ENCODE measurements at regions not wholly inside any gene's neighbourhood (a gene's known extent, or its start where the extent isn't known, plus 50 kb on each side); places are given as distances from the start of the nearest gene placed in this dataset.

DNA sequence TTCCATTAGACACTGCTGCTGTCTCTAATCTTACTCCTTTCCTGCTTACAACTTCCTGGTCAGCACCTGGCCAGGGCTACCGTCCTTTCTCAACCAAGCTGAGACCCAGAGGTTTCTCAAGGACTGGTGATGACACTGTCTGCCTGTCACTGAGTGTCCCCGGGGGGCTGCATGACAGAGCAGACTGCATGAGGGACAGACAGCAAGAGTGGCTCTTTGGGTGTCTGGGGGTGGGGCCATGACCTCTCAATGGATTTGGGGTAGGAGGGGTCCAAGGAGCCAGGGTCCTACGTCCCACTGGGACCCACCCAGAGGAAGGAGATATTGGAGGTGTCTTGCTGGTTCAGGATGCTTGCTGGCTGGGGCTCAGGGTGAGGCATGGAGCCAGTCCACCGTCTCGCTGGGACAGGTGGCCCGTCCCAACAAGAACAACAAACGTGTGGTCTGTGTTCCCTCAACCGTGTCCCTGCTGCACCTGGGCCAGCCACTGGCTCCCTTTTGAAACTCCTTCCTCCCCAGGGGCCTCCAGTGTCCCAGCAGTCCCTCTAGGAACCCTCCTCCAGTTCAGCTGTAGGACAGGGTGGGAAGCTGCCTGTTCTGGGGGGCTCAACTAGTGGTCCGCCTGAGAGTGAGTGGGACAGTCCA, 344.6 kb upstream of the AJAP1 start:
- H4K20me1 ChIP-seq (ENCODE audit: insufficient read depth, low read length) = no peaks in the 10 kb centered on the region
- H3K56ac ChIP-seq (ENCODE audit: extremely low read depth, insufficient read depth, low read length) = no peak overlapping the region
- no peak overlapping the region for H3K4me3 ChIP-seq (ENCODE audit: insufficient read depth, low read depth, low read length)
- ChIA-PET POLR2A (ENCODE audit: unreplicated experiment) (no interaction called here), CTCF (no interaction called here)
- no peak overlapping the region for H2AK5ac ChIP-seq (ENCODE audit: low read depth, low read length)
- intact Hi-C loops (cut with micrococcal nuclease) = no loop called here
- no peak overlapping the region for H3K23ac ChIP-seq (ENCODE audit: low read depth, low read length)
- H2BK15ac ChIP-seq (ENCODE audit: low read depth, low read length) = no peak overlapping the region
- BruUV-seq (replicated peaks) = no TSS peak
- no peak overlapping the region for H3K4ac ChIP-seq (ENCODE audit: low read depth, low read length)
- no peak overlapping the region for H2AFZ ChIP-seq (replicated peaks; ENCODE audit: low read length, poor library complexity)
- no peaks in the 10 kb centered on the region for H3K36me3 ChIP-seq (ENCODE audit: control insufficient read depth, insufficient read depth, low read length)
- ATAC-seq (ENCODE audit: low read depth) (no peak), DNase-seq (no peak)
- no peak overlapping the region for H3K14ac ChIP-seq (replicated peaks; ENCODE audit: low read depth, low read length)
- no peak overlapping the region for H4K91ac ChIP-seq (ENCODE audit: insufficient read depth, low read depth, low read length)
- no peaks in the 10 kb centered on the region for H3K9me1 ChIP-seq (ENCODE audit: insufficient read depth, low read length)
- H4K8ac ChIP-seq (ENCODE audit: low read depth in 2 of 2, low read length in 2 of 2) = no peak overlapping the region
- in situ Hi-C loops (cut with MboI; ENCODE audit: low sequenced_read_pairs) = no loop called here
- H2BK120ac ChIP-seq (ENCODE audit: low read depth, low read length) = no peak overlapping the region
- H4K5ac ChIP-seq (ENCODE audit: low read depth, low read length) = no peak overlapping the region
- H3K27me3 ChIP-seq (ENCODE audit: control insufficient read depth, insufficient read depth, low read length) = no peaks in the 10 kb centered on the region
- no peaks in the 10 kb centered on the region for H3K79me1 ChIP-seq (ENCODE audit: low read depth in 1 of 2, low read length in 2 of 2)
- H3K9ac ChIP-seq (ENCODE audit: low read depth, low read length) = no peak overlapping the region
- H3K9me3 ChIP-seq (ENCODE audit: control insufficient read depth, insufficient read depth, low read length) = peaks cover 45% of the 10 kb centered on the region
- no peak overlapping the region for H3K4me2 ChIP-seq (ENCODE audit: low read depth, low read length)
- no peak for TF ChIP-seq SMC3 (IDR thresholded peaks at IDR 0.05; ENCODE audit: low read depth, low read length)
- no peak for TF ChIP-seq NFE2L2 (IDR thresholded peaks at IDR 0.05; ENCODE audit: low read depth, low read length)
- TF ChIP-seq FOS (IDR thresholded peaks at IDR 0.05; ENCODE audit: low read depth, low read length) = no peak
- no peak for TF ChIP-seq MAFK (IDR thresholded peaks at IDR 0.05; ENCODE audit: low read depth, low read length)
- no peak for TF ChIP-seq POLR2A (IDR thresholded peaks at IDR 0.05; ENCODE audit: low read depth, low read length)
- TF ChIP-seq, protein P1, sequence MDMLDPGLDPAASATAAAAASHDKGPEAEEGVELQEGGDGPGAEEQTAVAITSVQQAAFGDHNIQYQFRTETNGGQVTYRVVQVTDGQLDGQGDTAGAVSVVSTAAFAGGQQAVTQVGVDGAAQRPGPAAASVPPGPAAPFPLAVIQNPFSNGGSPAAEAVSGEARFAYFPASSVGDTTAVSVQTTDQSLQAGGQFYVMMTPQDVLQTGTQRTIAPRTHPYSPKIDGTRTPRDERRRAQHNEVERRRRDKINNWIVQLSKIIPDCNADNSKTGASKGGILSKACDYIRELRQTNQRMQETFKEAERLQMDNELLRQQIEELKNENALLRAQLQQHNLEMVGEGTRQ (IDR thresholded peaks at IDR 0.05; ENCODE audit: low read depth, low read length) = no peak
- TF ChIP-seq BHLHE40 (IDR thresholded peaks at IDR 0.05; ENCODE audit: low read depth, low read length) = no peak
- TF ChIP-seq, protein P2, sequence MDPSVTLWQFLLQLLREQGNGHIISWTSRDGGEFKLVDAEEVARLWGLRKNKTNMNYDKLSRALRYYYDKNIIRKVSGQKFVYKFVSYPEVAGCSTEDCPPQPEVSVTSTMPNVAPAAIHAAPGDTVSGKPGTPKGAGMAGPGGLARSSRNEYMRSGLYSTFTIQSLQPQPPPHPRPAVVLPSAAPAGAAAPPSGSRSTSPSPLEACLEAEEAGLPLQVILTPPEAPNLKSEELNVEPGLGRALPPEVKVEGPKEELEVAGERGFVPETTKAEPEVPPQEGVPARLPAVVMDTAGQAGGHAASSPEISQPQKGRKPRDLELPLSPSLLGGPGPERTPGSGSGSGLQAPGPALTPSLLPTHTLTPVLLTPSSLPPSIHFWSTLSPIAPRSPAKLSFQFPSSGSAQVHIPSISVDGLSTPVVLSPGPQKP (IDR thresholded peaks at IDR 0.05; ENCODE audit: borderline replicate concordance, low read depth, low read length) = no peak
- no peak for TF ChIP-seq CEBPB (IDR thresholded peaks at IDR 0.05; ENCODE audit: low read depth, low read length)
- TF ChIP-seq CHD1 (IDR thresholded peaks at IDR 0.05; ENCODE audit: low read depth, low read length) = no peak
- no peak for TF ChIP-seq MXI1 (IDR thresholded peaks at IDR 0.05; ENCODE audit: borderline replicate concordance, low read depth, low read length)
- TF ChIP-seq MAZ (IDR thresholded peaks at IDR 0.05; ENCODE audit: borderline replicate concordance, low read depth, low read length) = no peak
- TF ChIP-seq, protein P3, sequence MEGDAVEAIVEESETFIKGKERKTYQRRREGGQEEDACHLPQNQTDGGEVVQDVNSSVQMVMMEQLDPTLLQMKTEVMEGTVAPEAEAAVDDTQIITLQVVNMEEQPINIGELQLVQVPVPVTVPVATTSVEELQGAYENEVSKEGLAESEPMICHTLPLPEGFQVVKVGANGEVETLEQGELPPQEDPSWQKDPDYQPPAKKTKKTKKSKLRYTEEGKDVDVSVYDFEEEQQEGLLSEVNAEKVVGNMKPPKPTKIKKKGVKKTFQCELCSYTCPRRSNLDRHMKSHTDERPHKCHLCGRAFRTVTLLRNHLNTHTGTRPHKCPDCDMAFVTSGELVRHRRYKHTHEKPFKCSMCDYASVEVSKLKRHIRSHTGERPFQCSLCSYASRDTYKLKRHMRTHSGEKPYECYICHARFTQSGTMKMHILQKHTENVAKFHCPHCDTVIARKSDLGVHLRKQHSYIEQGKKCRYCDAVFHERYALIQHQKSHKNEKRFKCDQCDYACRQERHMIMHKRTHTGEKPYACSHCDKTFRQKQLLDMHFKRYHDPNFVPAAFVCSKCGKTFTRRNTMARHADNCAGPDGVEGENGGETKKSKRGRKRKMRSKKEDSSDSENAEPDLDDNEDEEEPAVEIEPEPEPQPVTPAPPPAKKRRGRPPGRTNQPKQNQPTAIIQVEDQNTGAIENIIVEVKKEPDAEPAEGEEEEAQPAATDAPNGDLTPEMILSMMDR (conservative IDR thresholded peaks at IDR 0.05; ENCODE audit: low read depth, low read length) = no peak
- no peak for TF ChIP-seq RAD21 (IDR thresholded peaks at IDR 0.05; ENCODE audit: low read length)
- TF ChIP-seq RFX5 (IDR thresholded peaks at IDR 0.05; ENCODE audit: low read depth, low read length) = no peak
- no peaks in the 10 kb centered on the region for H3K4me1 ChIP-seq (ENCODE audit: control insufficient read depth, insufficient read depth, low read length)
- no peak overlapping the region for H3K18ac ChIP-seq (ENCODE audit: low read depth, low read length)
- no peak overlapping the region for H3K27ac ChIP-seq (ENCODE audit: insufficient read depth, low read length)
- no peak overlapping the region for H2BK20ac ChIP-seq (ENCODE audit: low read depth, low read length)
- H2BK5ac ChIP-seq (ENCODE audit: low read depth, low read length, poor library complexity, severe bottlenecking) = no peak overlapping the region
- WGBS, 2 experiments (ENCODE audit: extremely low coverage in 2 of 2, insufficient read length in 1 of 2) = 40% methylated on average over 2 of the region's 9 CpGs; no CpG with 5 or more reads in 1 of the 2 experiments
- dilution Hi-C loops (cut with HindIII; ENCODE audit: low sequenced_read_pairs, unreplicated experiment) = no loop called here
- no peak overlapping the region for H2AK9ac ChIP-seq (replicated peaks; ENCODE audit: low read depth, low read length, poor library complexity)
